GM23248 (cell line): ENCODE measurements at regions not wholly inside any gene's neighbourhood (a gene's known extent, or its start where the extent isn't known, plus 50 kb on each side); places are given as distances from the start of the nearest gene placed in this dataset.

Experiments
- DNase-seq: peaks from one replicate; pipeline ENCODE4 v3.0.0-alpha.2; 2015
- H2AFZ ChIP-seq: fragments of 200-600 bp; sonication (generic); 2 replicates; pipeline ENCODE4 v1.6.1; 2016; ENCODE audit warnings: antibody characterized with exemption
- H3F3A ChIP-seq: fragments of 200-600 bp; sonication (generic); 2 replicates; pipeline ENCODE4 v1.6.1; 2016; ENCODE audit warnings: mild to moderate bottlenecking, antibody characterized with exemption, mixed run types; ENCODE audit not compliant: insufficient read depth
- H3K27ac ChIP-seq: fragments of 200-600 bp; sonication (generic); 2 replicates; pipeline ENCODE4 v1.5.1; 2016; ENCODE audit warnings: mild to moderate bottlenecking
- H3K27me3 ChIP-seq: fragments of 200-600 bp; sonication (generic); replicated peaks from 2 replicates; pipeline ENCODE4 v1.6.1; 2016; ENCODE audit warnings: mild to moderate bottlenecking; ENCODE audit not compliant: insufficient read depth
- H3K36me3 ChIP-seq: fragments of 200-600 bp; sonication (generic); 2 replicates; pipeline ENCODE4 v1.6.1; 2016; ENCODE audit warnings: low read depth, mild to moderate bottlenecking
- H3K4me1 ChIP-seq: fragments of 200-600 bp; sonication (generic); 2 replicates; pipeline ENCODE4 v1.6.1; 2016; ENCODE audit warnings: mild to moderate bottlenecking; ENCODE audit not compliant: insufficient read depth
- H3K4me2 ChIP-seq: fragments of 200-600 bp; sonication (generic); one replicate; pipeline ENCODE4 v1.6.1; 2016; ENCODE audit warnings: mild to moderate bottlenecking; ENCODE audit not compliant: unreplicated experiment
- H3K4me3 ChIP-seq: fragments of 200-600 bp; sonication (generic); 2 replicates; pipeline ENCODE4 v1.5.1; 2016; ENCODE audit warnings: mild to moderate bottlenecking
- H3K79me2 ChIP-seq: fragments of 200-600 bp; sonication (generic); 2 replicates; pipeline ENCODE4 v1.6.1; 2016; ENCODE audit warnings: mild to moderate bottlenecking; ENCODE audit not compliant: insufficient read depth
- H3K9ac ChIP-seq: fragments of 200-600 bp; sonication (generic); 2 replicates; pipeline ENCODE4 v1.6.1; 2016; ENCODE audit warnings: mild to moderate bottlenecking
- H3K9me2 ChIP-seq: fragments of 200-600 bp; sonication (generic); 2 replicates; pipeline ENCODE4 v1.6.1; 2016; ENCODE audit warnings: mixed run types, mild to moderate bottlenecking, moderate library complexity; ENCODE audit not compliant: insufficient read depth
- H3K9me3 ChIP-seq: fragments of 200-600 bp; sonication (generic); one replicate; pipeline ENCODE4 v1.6.1; 2017; ENCODE audit warnings: low read depth
- H4K20me1 ChIP-seq: fragments of 200-600 bp; sonication (generic); 2 replicates; pipeline ENCODE4 v1.6.0; 2016; ENCODE audit not compliant: insufficient read depth
- EZH2 ChIP-seq: fragments of 200-600 bp; sonication (generic); IDR thresholded peaks from 2 replicates; pipeline ENCODE4 v1.6.1; 2018; ENCODE audit warnings: antibody characterized with exemption, mild to moderate bottlenecking; ENCODE audit not compliant: insufficient read depth, poor library complexity, severe bottlenecking
- EZH2phosphoT487 ChIP-seq: fragments of 200-600 bp; sonication (generic); IDR thresholded peaks from 2 replicates; pipeline ENCODE4 v1.6.1; 2018; ENCODE audit warnings: antibody characterized with exemption, moderate library complexity, mild to moderate bottlenecking, low read depth; ENCODE audit not compliant: insufficient read depth
- WGBS, 2 experiments: methylation state at CpG; one replicate each; pipeline ENCODE4 v1.1.6; 2015 to 2017; ENCODE audit warnings: low lambda C conversion rate in 2 of 2, low coverage in 1 of 2; ENCODE audit errors: missing lambda C conversion rate in 2 of 2; 5-methylcytosine and 5-hydroxymethylcytosine counted together
- in situ Hi-C: fragments of 300-500 bp; cut with MboI; formaldehyde crosslinking; loops from 2 replicates; pipeline ENCODE4 v1.15.0; 2020

GRCh38 chrX:4881277-4881676, 1167.8 kb upstream of the PRKX start:
- Histone ChIP-seq H3K36me3 (no peaks in the 10 kb centered on the region), H3K9me2 (no peaks in the 10 kb centered on the region), H3K27ac (no peak overlapping the region), H3K4me3 (no peak overlapping the region), H3K79me2 (no peaks in the 10 kb centered on the region), H3K27me3 (no peaks in the 10 kb centered on the region), H3F3A (no peaks in the 10 kb centered on the region), H3K9me3 (no peaks in the 10 kb centered on the region), H4K20me1 (no peaks in the 10 kb centered on the region), H2AFZ (no peak overlapping the region), H3K4me2 (no peak overlapping the region), H3K9ac (no peak overlapping the region), H3K4me1 (no peaks in the 10 kb centered on the region)
- DNase-seq: no peak
- in situ Hi-C loops: no loop called here
- 0% methylated on average over 2 of the region's 2 CpGs for WGBS, 2 experiments
- TF ChIP-seq EZH2: no peak
- no peak for TF ChIP-seq EZH2phosphoT487

- in situ Hi-C loops: no loop called here
- no peak overlapping the region for H3K27ac ChIP-seq
- DNase-seq: no peak
Observed at GRCh38 chrX:4878640-4879039, 1165.2 kb upstream of the PRKX start.

GRCh38 chrX:4876268-4876667, 1162.8 kb upstream of the PRKX start:
- H3K4me3 ChIP-seq: no peak overlapping the region
- no peak overlapping the region for H3K4me2 ChIP-seq
- in situ Hi-C loops: no loop called here
- H3K27me3 ChIP-seq: no peaks in the 10 kb centered on the region
- no peaks in the 10 kb centered on the region for H4K20me1 ChIP-seq
- H2AFZ ChIP-seq: no peak overlapping the region
- 9 to 26% methylated on average over 3 of the region's 3 CpGs for WGBS, 2 experiments
- no peaks in the 10 kb centered on the region for H3K4me1 ChIP-seq
- H3K36me3 ChIP-seq: no peaks in the 10 kb centered on the region
- DNase-seq: no peak
- no peak overlapping the region for H3K9ac ChIP-seq
- TF ChIP-seq EZH2 (no peak), EZH2phosphoT487 (no peak)
- H3K9me2 ChIP-seq: no peaks in the 10 kb centered on the region
- no peak overlapping the region for H3K27ac ChIP-seq
- H3F3A ChIP-seq: no peaks in the 10 kb centered on the region
- no peaks in the 10 kb centered on the region for H3K79me2 ChIP-seq
- no peaks in the 10 kb centered on the region for H3K9me3 ChIP-seq

More at GRCh38 chrX:4878640-4879039, 1165.2 kb upstream of the PRKX start:
- H3K9ac ChIP-seq: no peak overlapping the region
- no peaks in the 10 kb centered on the region for H4K20me1 ChIP-seq
- no peak overlapping the region for H3K4me3 ChIP-seq
- no peaks in the 10 kb centered on the region for H3K4me1 ChIP-seq
- no peaks in the 10 kb centered on the region for H3K36me3 ChIP-seq
- H3F3A ChIP-seq: no peaks in the 10 kb centered on the region
- no peaks in the 10 kb centered on the region for H3K79me2 ChIP-seq
- H3K9me3 ChIP-seq: no peaks in the 10 kb centered on the region
- 21 to 34% methylated on average over 3 of the region's 3 CpGs for WGBS, 2 experiments
- no peak overlapping the region for H2AFZ ChIP-seq
- no peak overlapping the region for H3K4me2 ChIP-seq
- no peaks in the 10 kb centered on the region for H3K9me2 ChIP-seq
- H3K27me3 ChIP-seq: no peaks in the 10 kb centered on the region
- TF ChIP-seq EZH2phosphoT487 (no peak), EZH2 (no peak)

GRCh38 chrX:4851534-4851933, 1138.1 kb upstream of the PRKX start:
- H3K4me1 ChIP-seq: no peaks in the 10 kb centered on the region
- TF ChIP-seq EZH2phosphoT487 (no peak), EZH2 (no peak)
- H3K79me2 ChIP-seq: no peaks in the 10 kb centered on the region
- H3K27ac ChIP-seq: no peak overlapping the region
- no peaks in the 10 kb centered on the region for H4K20me1 ChIP-seq
- in situ Hi-C loops: no loop called here
- H3K27me3 ChIP-seq: no peaks in the 10 kb centered on the region
- H2AFZ ChIP-seq: no peak overlapping the region
- WGBS, 2 experiments: 61 to 78% methylated on average over 2 of the region's 2 CpGs
- H3K4me2 ChIP-seq: no peak overlapping the region
- H3K4me3 ChIP-seq: no peak overlapping the region
- H3K9me3 ChIP-seq: no peaks in the 10 kb centered on the region
- no peak for DNase-seq
- no peaks in the 10 kb centered on the region for H3K36me3 ChIP-seq
- H3K9me2 ChIP-seq: no peaks in the 10 kb centered on the region
- H3K9ac ChIP-seq: no peak overlapping the region
- H3F3A ChIP-seq: no peaks in the 10 kb centered on the region

GRCh38 chrX:4850312-4850711, 1136.9 kb upstream of the PRKX start:
- Histone ChIP-seq H3F3A (no peaks in the 10 kb centered on the region), H3K9ac (no peak overlapping the region), H3K36me3 (no peaks in the 10 kb centered on the region), H3K9me3 (no peaks in the 10 kb centered on the region), H3K9me2 (no peaks in the 10 kb centered on the region), H3K4me2 (no peak overlapping the region), H2AFZ (no peak overlapping the region), H3K27ac (no peak overlapping the region), H3K27me3 (no peaks in the 10 kb centered on the region), H4K20me1 (no peaks in the 10 kb centered on the region), H3K79me2 (no peaks in the 10 kb centered on the region), H3K4me3 (no peak overlapping the region), H3K4me1 (no peaks in the 10 kb centered on the region)
- WGBS, 2 experiments: 42 to 46% methylated on average over 4 of the region's 4 CpGs
- in situ Hi-C loops: no loop called here
- TF ChIP-seq EZH2phosphoT487 (no peak), EZH2 (no peak)
- no peak for DNase-seq
